ENCODE measurements at regions not wholly inside any gene's neighbourhood (a gene's known extent, or its start where the extent isn't known, plus 50 kb on each side); places are given as distances from the start of the nearest gene placed in this dataset.

- TF ChIP-seq CTCF (IDR thresholded peaks at IDR 0.05) (no peak), POLR2A (IDR thresholded peaks at IDR 0.05) (no peak)
Measured at GRCh38 chr18:57211412-57211750, 64.5 kb downstream of the BOD1L2 start.
